CD8-positive, alpha-beta memory T cell (primary cell): ENCODE measurements at regions not wholly inside any gene's neighbourhood (a gene's known extent, or its start where the extent isn't known, plus 50 kb on each side); places are given as distances from the start of the nearest gene placed in this dataset.

Experiments
- CTCF ChIA-PET: fragments of 350-600 bp; sonication (Branson Sonifier 250); formaldehyde crosslinking; loops from one replicate; lab custom pipeline; 2021; ENCODE audit warnings: antibody characterized with exemption; lab: Charles Lee
- POLR2A ChIA-PET: fragments of 350-600 bp; sonication (Branson Sonifier 250); formaldehyde crosslinking; loops from one replicate; lab custom pipeline; 2021; ENCODE audit warnings: antibody characterized with exemption; lab: Charles Lee
- DNase-seq, 5 donors: peaks; one replicate each; pipeline versions ENCODE4 v3.0.0 to v3.0.0-alpha.2; 2020 to 2022; ENCODE audit warnings: mixed read lengths in 1 of 5
- H3K27ac ChIP-seq: one replicate; pipeline ENCODE4 v1.7.0; 2013; ENCODE audit warnings: low read depth, mild to moderate bottlenecking, low read length, moderate library complexity
- H3K27me3 ChIP-seq: 2 replicates; pipeline ENCODE4 v1.7.0; 2013; ENCODE audit warnings: low read length, mild to moderate bottlenecking; ENCODE audit not compliant: insufficient read depth, poor library complexity, severe bottlenecking
- H3K36me3 ChIP-seq: 2 replicates; pipeline ENCODE4 v1.7.0; 2013; ENCODE audit warnings: mild to moderate bottlenecking, low read length, moderate library complexity; ENCODE audit not compliant: insufficient read depth
- H3K4me1 ChIP-seq: 2 replicates; pipeline ENCODE4 v1.7.0; 2013; ENCODE audit warnings: mild to moderate bottlenecking, low read length, moderate library complexity; ENCODE audit not compliant: insufficient read depth
- H3K4me3 ChIP-seq: 2 replicates; pipeline ENCODE4 v1.7.0; 2013; ENCODE audit warnings: mild to moderate bottlenecking, low read length
- H3K9me3 ChIP-seq: 2 replicates; pipeline ENCODE4 v1.7.0; 2013; ENCODE audit warnings: mild to moderate bottlenecking, low read length
- H3K27ac Mint-ChIP-seq, 8 donors: one replicate each; pipeline ENCODE4 v1.8.0; 2020 to 2021; ENCODE audit warnings: mixed read lengths in 8 of 8, mild to moderate bottlenecking in 6 of 8, inconsistent platforms in 3 of 8, moderate library complexity in 3 of 8
- H3K27me3 Mint-ChIP-seq, 2 donors: one replicate each; pipeline ENCODE4 v1.8.0; 2020 to 2021; ENCODE audit warnings: mixed read lengths in 2 of 2, mild to moderate bottlenecking in 1 of 2, moderate library complexity in 1 of 2
- H3K36me3 Mint-ChIP-seq, 3 donors: one replicate each; pipeline ENCODE4 v1.8.0; 2020 to 2021; ENCODE audit warnings: mixed read lengths in 3 of 3, inconsistent platforms in 1 of 3, mild to moderate bottlenecking in 1 of 3
- H3K4me1 Mint-ChIP-seq, 3 donors: one replicate each; pipeline ENCODE4 v1.8.0; 2020 to 2021; ENCODE audit warnings: mixed read lengths in 3 of 3, inconsistent platforms in 1 of 3, mild to moderate bottlenecking in 1 of 3
- H3K4me3 Mint-ChIP-seq, 7 donors: one replicate each; pipeline ENCODE4 v1.8.0; 2020 to 2021; ENCODE audit warnings: mixed read lengths in 7 of 7, mild to moderate bottlenecking in 6 of 7, moderate library complexity in 4 of 7, inconsistent platforms in 2 of 7
- H3K9me3 Mint-ChIP-seq, 5 donors: one replicate each; pipeline ENCODE4 v1.8.0; 2020 to 2022; ENCODE audit warnings: mixed read lengths in 5 of 5, mild to moderate bottlenecking in 3 of 5, moderate library complexity in 2 of 5, inconsistent platforms in 1 of 5

GRCh38 chr10:123301077-123301857 is 147.1 kb downstream of the BUB3 start:
- Mint-ChIP-seq H3K27ac (no peak overlapping the region), H3K9me3 (peaks cover 0 to 2% (median 0%) of the 10 kb centered on the region in 5 donors), H3K4me1 (no peaks in the 10 kb centered on the region), H3K4me3 (no peak overlapping the region), H3K36me3 (peaks cover 0 to 11% (median 3%) of the 10 kb centered on the region in 3 donors), H3K27me3 (peaks cover 0 to 4% of the 10 kb centered on the region in 2 donors)
- Histone ChIP-seq H3K27me3 (no peaks in the 10 kb centered on the region), H3K27ac (no peak overlapping the region), H3K4me1 (no peaks in the 10 kb centered on the region), H3K36me3 (no peaks in the 10 kb centered on the region), H3K4me3 (no peak overlapping the region), H3K9me3 (no peaks in the 10 kb centered on the region)
- POLR2A ChIA-PET, result no interaction called here
- no peak for DNase-seq
- CTCF ChIA-PET, result interaction anchor here (0.6 kb wide), 1 partner anchor 62 kb away, joined by 3 read pairs; no protein-coding TSS in a partner anchor

GRCh38 chr10:123303581-123304337 is 149.6 kb downstream of the BUB3 start:
- Histone ChIP-seq H3K9me3 (no peaks in the 10 kb centered on the region), H3K27me3 (no peaks in the 10 kb centered on the region), H3K4me1 (no peaks in the 10 kb centered on the region), H3K4me3 (no peak overlapping the region), H3K36me3 (no peaks in the 10 kb centered on the region), H3K27ac (no peak overlapping the region)
- Mint-ChIP-seq H3K27me3 (peaks cover 0 to 2% of the 10 kb centered on the region in 2 donors), H3K27ac (no peak overlapping the region), H3K4me1 (no peaks in the 10 kb centered on the region), H3K4me3 (no peak overlapping the region), H3K36me3 (peaks cover 0 to 11% (median 3%) of the 10 kb centered on the region in 3 donors), H3K9me3 (peaks cover 0 to 2% (median 0%) of the 10 kb centered on the region in 5 donors)
- ChIA-PET CTCF (no interaction called here), POLR2A (no interaction called here)
- no peak for DNase-seq

- Mint-ChIP-seq H3K4me3 (no peak overlapping the region), H3K27me3 (peaks cover 0 to 2% of the 10 kb centered on the region in 2 donors), H3K9me3 (no peaks in the 10 kb centered on the region), H3K36me3 (peaks cover 0 to 16% (median 3%) of the 10 kb centered on the region in 3 donors), H3K4me1 (no peaks in the 10 kb centered on the region), H3K27ac (no peak overlapping the region)
- CTCF ChIA-PET, result no interaction called here
- Histone ChIP-seq H3K4me1 (no peaks in the 10 kb centered on the region), H3K4me3 (no peak overlapping the region), H3K27ac (no peak overlapping the region), H3K9me3 (no peaks in the 10 kb centered on the region), H3K27me3 (no peaks in the 10 kb centered on the region), H3K36me3 (no peaks in the 10 kb centered on the region)
- DNase-seq, result no peak
- POLR2A ChIA-PET, result no interaction called here
These were observed 151.5 kb downstream of the BUB3 start for GRCh38 chr10:123305671-123306070.

- no peaks in the 10 kb centered on the region for H3K4me1 ChIP-seq
- Mint-ChIP-seq H3K27ac (no peak overlapping the region), H3K27me3 (peaks cover 0 to 2% of the 10 kb centered on the region in 2 donors), H3K9me3 (no peaks in the 10 kb centered on the region), H3K36me3 (peaks cover 0 to 16% (median 3%) of the 10 kb centered on the region in 3 donors), H3K4me3 (no peak overlapping the region), H3K4me1 (no peaks in the 10 kb centered on the region)
- CTCF ChIA-PET, result no interaction called here
- POLR2A ChIA-PET, result no interaction called here
- no peak overlapping the region for H3K4me3 ChIP-seq
- no peaks in the 10 kb centered on the region for H3K36me3 ChIP-seq
- H3K27me3 ChIP-seq, result no peaks in the 10 kb centered on the region
- H3K27ac ChIP-seq, result no peak overlapping the region
- DNase-seq, result no peak
- no peaks in the 10 kb centered on the region for H3K9me3 ChIP-seq
These were observed 152.1 kb downstream of the BUB3 start for GRCh38 chr10:123306290-123306689.

GRCh38 chr10:123309731-123310130 is 155.5 kb downstream of the BUB3 start:
- no peak overlapping the region for H3K27ac ChIP-seq
- Mint-ChIP-seq H3K27ac (peak overlapping the region in 1 of 8 donors; percentile 52), H3K27me3 (peaks cover 0 to 2% of the 10 kb centered on the region in 2 donors), H3K36me3 (peaks cover 0 to 13% (median 0%) of the 10 kb centered on the region in 3 donors), H3K4me3 (no peak overlapping the region), H3K4me1 (no peaks in the 10 kb centered on the region), H3K9me3 (no peaks in the 10 kb centered on the region)
- ChIA-PET CTCF (no interaction called here), POLR2A (no interaction called here)
- no peaks in the 10 kb centered on the region for H3K9me3 ChIP-seq
- no peak for DNase-seq
- no peaks in the 10 kb centered on the region for H3K36me3 ChIP-seq
- H3K4me1 ChIP-seq, result no peaks in the 10 kb centered on the region
- no peaks in the 10 kb centered on the region for H3K27me3 ChIP-seq
- H3K4me3 ChIP-seq, result no peak overlapping the region

GRCh38 chr10:123316776-123317175 is 162.6 kb downstream of the BUB3 start:
- no peaks in the 10 kb centered on the region for H3K27me3 ChIP-seq
- ChIA-PET POLR2A (no interaction called here), CTCF (no interaction called here)
- Mint-ChIP-seq H3K27ac (no peak overlapping the region), H3K4me3 (no peak overlapping the region), H3K4me1 (no peaks in the 10 kb centered on the region), H3K9me3 (no peaks in the 10 kb centered on the region), H3K27me3 (peaks cover 0 to 1% of the 10 kb centered on the region in 2 donors), H3K36me3 (peaks cover 0 to 8% (median 0%) of the 10 kb centered on the region in 3 donors)
- H3K4me3 ChIP-seq, result no peak overlapping the region
- no peaks in the 10 kb centered on the region for H3K9me3 ChIP-seq
- no peak for DNase-seq
- H3K36me3 ChIP-seq, result no peaks in the 10 kb centered on the region
- no peaks in the 10 kb centered on the region for H3K4me1 ChIP-seq
- H3K27ac ChIP-seq, result no peak overlapping the region

- Histone ChIP-seq H3K27me3 (no peaks in the 10 kb centered on the region), H3K9me3 (no peaks in the 10 kb centered on the region), H3K4me3 (no peak overlapping the region), H3K36me3 (no peaks in the 10 kb centered on the region), H3K27ac (no peak overlapping the region), H3K4me1 (no peaks in the 10 kb centered on the region)
- CTCF ChIA-PET, result no interaction called here
- POLR2A ChIA-PET, result no interaction called here
- Mint-ChIP-seq H3K9me3 (no peaks in the 10 kb centered on the region), H3K4me3 (no peak overlapping the region), H3K27me3 (peaks cover 0 to 1% of the 10 kb centered on the region in 2 donors), H3K36me3 (no peaks in the 10 kb centered on the region), H3K4me1 (no peaks in the 10 kb centered on the region), H3K27ac (no peak overlapping the region)
- no peak for DNase-seq
These were observed 164.3 kb downstream of the BUB3 start for GRCh38 chr10:123318516-123318915.

- Mint-ChIP-seq H3K9me3 (no peaks in the 10 kb centered on the region), H3K4me1 (no peaks in the 10 kb centered on the region), H3K27me3 (peaks cover 0 to 1% of the 10 kb centered on the region in 2 donors), H3K36me3 (peaks cover 0 to 11% (median 0%) of the 10 kb centered on the region in 3 donors), H3K27ac (no peak overlapping the region), H3K4me3 (no peak overlapping the region)
- ChIA-PET POLR2A (no interaction called here), CTCF (interaction anchor here (1.1 kb wide), 1 partner anchor 22 kb away, joined by 3 read pairs; no protein-coding TSS in a partner anchor)
- no peak for DNase-seq
- Histone ChIP-seq H3K9me3 (no peaks in the 10 kb centered on the region), H3K27me3 (no peaks in the 10 kb centered on the region), H3K27ac (no peak overlapping the region), H3K4me1 (no peaks in the 10 kb centered on the region), H3K36me3 (no peaks in the 10 kb centered on the region), H3K4me3 (no peak overlapping the region)
These were observed 165.9 kb downstream of the BUB3 start for GRCh38 chr10:123320091-123320490.
